HS-5 (cell line): ENCODE measurements at regions not wholly inside any gene's neighbourhood (a gene's known extent, or its start where the extent isn't known, plus 50 kb on each side); places are given as distances from the start of the nearest gene placed in this dataset.
"Not testable (repeated sequence)": the region's sequence is repeated elsewhere in the genome, so short reads cannot be mapped to it uniquely, and the experiment has no call there.

Source experiments
- DNase-seq: peaks from one replicate; pipeline ENCODE4 v3.0.0-alpha.2; 2012; ENCODE audit warnings: low read depth

GRCh38 chr7:131858611-131859010 lies 302.2 kb upstream of the PODXL start:
- no peak for DNase-seq

GRCh38 chr7:131849472-131849871 lies 293.0 kb upstream of the PODXL start:
- no peak for DNase-seq

- DNase-seq: no peak
These were observed 291.6 kb upstream of the PODXL start for GRCh38 chr7:131848033-131848432.

- DNase-seq: no peak
These were observed 289.3 kb upstream of the PODXL start for GRCh38 chr7:131845573-131846314.

GRCh38 chr7:131844369-131844768 lies 287.9 kb upstream of the PODXL start:
- DNase-seq: no peak

GRCh38 chr7:131843898-131844331 lies 287.5 kb upstream of the PODXL start:
- no peak for DNase-seq

GRCh38 chr7:131839967-131840690 lies 283.7 kb upstream of the PODXL start:
- DNase-seq: no peak

- no peak for DNase-seq
These were observed 280.3 kb upstream of the PODXL start for GRCh38 chr7:131836733-131837132.

GRCh38 chr7:131835141-131835540 lies 278.7 kb upstream of the PODXL start:
- no peak for DNase-seq

GRCh38 chr7:131830681-131831080 lies 274.3 kb upstream of the PODXL start:
- no peak for DNase-seq

- no peak for DNase-seq
These were observed 273.6 kb upstream of the PODXL start for GRCh38 chr7:131829947-131830558.

GRCh38 chr7:131827421-131827820 lies 271.0 kb upstream of the PODXL start:
- no peak for DNase-seq

GRCh38 chr7:131826960-131827359 lies 270.5 kb upstream of the PODXL start:
- no peak for DNase-seq

- not testable (repeated sequence) for DNase-seq
These were observed 267.6 kb upstream of the PODXL start for GRCh38 chr7:131823961-131824440.

GRCh38 chr7:131819891-131820290 lies 263.5 kb upstream of the PODXL start:
- DNase-seq: no peak

GRCh38 chr7:131816391-131817007 lies 260.1 kb upstream of the PODXL start:
- DNase-seq: no peak

- no peak for DNase-seq
These were observed 252.3 kb upstream of the PODXL start for GRCh38 chr7:131808736-131809135.

- not testable (repeated sequence) for DNase-seq
These were observed 251.7 kb upstream of the PODXL start for GRCh38 chr7:131808156-131808555.

GRCh38 chr7:131803816-131804215 lies 247.4 kb upstream of the PODXL start:
- DNase-seq: no peak

- DNase-seq: no peak
These were observed 245.9 kb upstream of the PODXL start for GRCh38 chr7:131802195-131802864.

GRCh38 chr7:131800531-131800930 lies 244.1 kb upstream of the PODXL start:
- no peak for DNase-seq

- DNase-seq: no peak
These were observed 243.6 kb upstream of the PODXL start for GRCh38 chr7:131800008-131800407.
